Neutrophil (primary cell): ENCODE measurements at regions not wholly inside any gene's neighbourhood (a gene's known extent, or its start where the extent isn't known, plus 50 kb on each side); places are given as distances from the start of the nearest gene placed in this dataset.

ENCODE experiments used
- H3K27ac ChIP-seq: fragments of 200-600 bp; sonication (generic); 2 replicates; pipeline ENCODE4 v1.5.1; 2016; ENCODE audit warnings: mild to moderate bottlenecking, moderate library complexity
- H3K27me3 ChIP-seq: fragments of 200-600 bp; sonication (generic); 2 replicates; pipeline ENCODE4 v1.6.0; 2016; ENCODE audit warnings: mild to moderate bottlenecking
- H3K36me3 ChIP-seq: fragments of 200-600 bp; sonication (generic); 2 replicates; pipeline ENCODE4 v1.5.1; 2017
- H3K4me1 ChIP-seq, 2 experiments: fragments of 200-600 bp in 1 of 2; sonication (generic) in 1 of 2; 1 replicate in 1 of 2; 2 replicates in 1 of 2; pipeline versions ENCODE4 v1.5.1 to v1.6.1; 2013 to 2016; ENCODE audit warnings: low read depth in 1 of 2, low read length in 1 of 2, mild to moderate bottlenecking in 1 of 2, moderate library complexity in 1 of 2; ENCODE audit not compliant: control insufficient read depth in 1 of 2, insufficient read depth in 1 of 2
- H3K4me3 ChIP-seq, 2 experiments: fragments of 200-600 bp in 1 of 2; sonication (generic) in 1 of 2; 1 replicate in 1 of 2; 2 replicates in 1 of 2; pipeline ENCODE4 v1.5.1; 2013 to 2016; ENCODE audit warnings: low read depth in 1 of 2, low read length in 1 of 2, mild to moderate bottlenecking in 1 of 2, moderate library complexity in 1 of 2
- H3K9me3 ChIP-seq: fragments of 200-600 bp; sonication (generic); 2 replicates; pipeline ENCODE4 v1.5.1; 2016
- TF ChIP-seq, protein P1 (sequence below): fragments of 200-600 bp; sonication (generic); IDR thresholded peaks from 2 replicates; pipeline ENCODE4 v1.5.1; 2016; ENCODE audit warnings: antibody characterized with exemption

DNA sequence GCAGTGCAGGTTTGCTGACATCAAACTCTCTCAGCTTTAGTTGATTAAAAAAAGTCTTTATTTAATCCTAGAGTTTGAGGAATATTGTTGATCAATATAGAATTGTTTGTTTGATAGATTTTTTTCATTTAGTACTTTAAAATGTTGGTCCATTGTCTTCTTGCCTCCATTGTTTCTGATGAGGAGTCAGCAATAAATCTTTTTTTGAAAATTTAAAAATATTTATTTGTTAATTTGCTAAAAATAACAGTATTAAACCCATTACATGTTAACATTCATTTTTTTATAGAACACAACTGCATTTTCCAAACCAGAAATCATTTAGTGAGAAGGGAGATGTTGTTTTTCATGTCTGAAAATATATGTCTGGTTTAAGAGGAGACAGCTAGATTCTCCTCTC is 173.8 kb upstream of the USP24 start:
- H3K27me3 ChIP-seq, result no peaks in the 10 kb centered on the region
- no peak overlapping the region for H3K27ac ChIP-seq
- H3K9me3 ChIP-seq, result no peaks in the 10 kb centered on the region
- no peak overlapping the region for H3K4me3 ChIP-seq
- TF ChIP-seq, protein P1, sequence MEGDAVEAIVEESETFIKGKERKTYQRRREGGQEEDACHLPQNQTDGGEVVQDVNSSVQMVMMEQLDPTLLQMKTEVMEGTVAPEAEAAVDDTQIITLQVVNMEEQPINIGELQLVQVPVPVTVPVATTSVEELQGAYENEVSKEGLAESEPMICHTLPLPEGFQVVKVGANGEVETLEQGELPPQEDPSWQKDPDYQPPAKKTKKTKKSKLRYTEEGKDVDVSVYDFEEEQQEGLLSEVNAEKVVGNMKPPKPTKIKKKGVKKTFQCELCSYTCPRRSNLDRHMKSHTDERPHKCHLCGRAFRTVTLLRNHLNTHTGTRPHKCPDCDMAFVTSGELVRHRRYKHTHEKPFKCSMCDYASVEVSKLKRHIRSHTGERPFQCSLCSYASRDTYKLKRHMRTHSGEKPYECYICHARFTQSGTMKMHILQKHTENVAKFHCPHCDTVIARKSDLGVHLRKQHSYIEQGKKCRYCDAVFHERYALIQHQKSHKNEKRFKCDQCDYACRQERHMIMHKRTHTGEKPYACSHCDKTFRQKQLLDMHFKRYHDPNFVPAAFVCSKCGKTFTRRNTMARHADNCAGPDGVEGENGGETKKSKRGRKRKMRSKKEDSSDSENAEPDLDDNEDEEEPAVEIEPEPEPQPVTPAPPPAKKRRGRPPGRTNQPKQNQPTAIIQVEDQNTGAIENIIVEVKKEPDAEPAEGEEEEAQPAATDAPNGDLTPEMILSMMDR, result no peak
- no peaks in the 10 kb centered on the region for H3K36me3 ChIP-seq
- no peaks in the 10 kb centered on the region for H3K4me1 ChIP-seq

DNA sequence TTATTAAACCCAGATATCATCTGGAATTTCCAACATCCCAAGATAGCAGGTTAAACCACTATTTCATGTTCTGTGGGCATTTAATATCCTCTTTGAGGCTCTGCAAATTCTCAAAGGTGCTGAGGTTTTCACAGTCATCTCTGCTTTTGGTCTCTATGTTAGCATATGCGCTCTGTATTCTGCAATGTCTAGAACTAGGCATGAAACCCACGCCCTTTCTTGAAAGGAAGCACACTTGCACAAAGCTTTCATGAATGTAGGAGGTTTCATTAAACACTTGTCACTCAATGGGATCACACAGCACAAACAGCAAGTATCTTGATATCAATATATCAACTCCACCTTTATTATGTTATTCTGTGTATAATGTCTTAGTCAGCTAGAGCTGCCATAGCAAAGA is 172.0 kb upstream of the USP24 start:
- Histone ChIP-seq H3K4me3 (no peak overlapping the region), H3K27ac (no peak overlapping the region), H3K27me3 (no peaks in the 10 kb centered on the region), H3K36me3 (no peaks in the 10 kb centered on the region), H3K4me1 (no peaks in the 10 kb centered on the region), H3K9me3 (no peaks in the 10 kb centered on the region)
- TF ChIP-seq, protein P1, result no peak

DNA sequence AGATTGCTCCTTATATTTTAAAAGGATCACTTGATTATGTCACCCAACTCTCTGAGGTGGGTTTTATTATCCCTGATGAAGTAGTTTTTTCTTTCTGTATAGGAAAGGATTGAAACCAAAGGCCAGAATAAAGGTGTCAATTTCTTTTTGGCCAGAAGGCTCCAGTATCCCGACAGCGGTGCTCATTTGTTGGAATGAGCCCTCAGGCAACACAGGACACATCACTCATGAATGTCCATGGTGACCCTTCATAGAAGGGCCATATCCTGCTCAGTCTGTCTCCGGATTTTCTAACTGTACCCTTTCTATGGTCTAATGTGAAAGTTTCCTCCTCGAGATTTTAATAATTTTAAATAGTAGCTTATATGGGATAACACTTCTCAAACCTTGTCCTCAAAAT is 171.3 kb upstream of the USP24 start:
- H3K9me3 ChIP-seq, result no peaks in the 10 kb centered on the region

DNA sequence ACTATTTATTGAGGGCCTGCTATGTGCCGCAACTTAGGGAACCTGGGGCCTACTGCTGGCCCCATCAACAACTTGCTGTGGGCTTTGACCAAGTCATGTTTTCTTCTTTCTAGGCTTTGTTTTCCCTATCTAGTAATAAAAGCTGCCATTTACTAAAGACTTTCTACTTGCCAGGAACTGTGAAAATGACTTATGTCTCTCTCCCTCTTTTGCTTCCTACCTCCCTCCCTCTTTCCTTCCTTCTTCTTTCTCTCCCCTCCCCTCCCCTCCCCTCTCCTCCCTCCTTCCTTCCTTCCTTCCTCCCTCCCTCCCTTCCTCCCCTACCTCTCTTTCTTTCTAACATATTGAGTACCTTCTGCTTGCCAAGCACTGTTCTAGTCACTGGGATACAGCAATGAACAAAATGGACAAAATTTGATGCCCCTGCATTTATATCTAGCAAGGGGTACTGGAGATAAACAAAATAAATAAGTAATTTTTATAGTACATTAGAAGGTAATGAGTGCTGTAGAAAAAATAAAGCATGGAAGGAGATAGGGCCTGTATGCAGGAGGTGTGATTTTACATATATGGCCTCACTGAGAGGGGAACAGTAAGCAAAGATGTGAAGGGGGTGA is 170.3 kb upstream of the USP24 start:
- H3K9me3 ChIP-seq, result no peaks in the 10 kb centered on the region
- no peaks in the 10 kb centered on the region for H3K4me1 ChIP-seq
- TF ChIP-seq, protein P1, result no peak
- no peak overlapping the region for H3K4me3 ChIP-seq
- no peak overlapping the region for H3K27ac ChIP-seq
- H3K36me3 ChIP-seq, result no peaks in the 10 kb centered on the region
- no peaks in the 10 kb centered on the region for H3K27me3 ChIP-seq

More for the DNA sequence above, 171.3 kb upstream of the USP24 start:
- Histone ChIP-seq H3K27ac (no peak overlapping the region), H3K27me3 (no peaks in the 10 kb centered on the region), H3K4me3 (no peak overlapping the region), H3K4me1 (no peaks in the 10 kb centered on the region), H3K36me3 (no peaks in the 10 kb centered on the region)
- TF ChIP-seq, protein P1, result no peak

DNA sequence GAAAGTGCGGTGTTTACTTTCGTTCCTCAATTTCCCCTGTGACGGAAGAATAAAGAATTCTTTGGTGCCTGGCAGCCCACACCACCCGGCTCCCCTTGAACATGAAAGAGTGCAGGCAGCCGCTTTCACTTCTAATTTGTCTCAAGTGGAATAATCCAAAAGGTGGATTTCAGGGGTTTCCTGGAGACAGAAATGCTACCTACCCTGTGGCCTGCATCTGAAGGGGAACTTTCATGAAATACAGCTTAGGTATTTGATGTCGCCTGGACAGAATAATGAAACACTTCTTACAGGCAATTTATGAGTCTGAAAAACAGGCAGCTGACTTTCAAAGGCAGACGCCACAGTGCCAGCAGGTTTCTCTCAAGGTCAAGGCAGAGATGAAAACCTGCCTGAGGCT is 169.5 kb upstream of the USP24 start:
- Histone ChIP-seq H3K27me3 (no peaks in the 10 kb centered on the region), H3K36me3 (no peaks in the 10 kb centered on the region), H3K27ac (no peak overlapping the region), H3K4me1 (no peaks in the 10 kb centered on the region), H3K9me3 (no peaks in the 10 kb centered on the region), H3K4me3 (no peak overlapping the region)
- TF ChIP-seq, protein P1, result no peak
